Activated CD4-positive, alpha-beta T cell treated with anti-CD3 and anti-CD28 coated beads, Interleukin-2, Interleukin-4, amounts not matched to agents 100 ng/mL and 50 ng/mL, durations not matched to agents 16 hours and 8 hours (primary cell): ENCODE measurements at regions not wholly inside any gene's neighbourhood (a gene's known extent, or its start where the extent isn't known, plus 50 kb on each side); places are given as distances from the start of the nearest gene placed in this dataset.

Experiments used
- DNase-seq: peaks from one replicate; pipeline ENCODE4 v3.0.0-alpha.2; 2020; ENCODE audit warnings: low spot score

DNA sequence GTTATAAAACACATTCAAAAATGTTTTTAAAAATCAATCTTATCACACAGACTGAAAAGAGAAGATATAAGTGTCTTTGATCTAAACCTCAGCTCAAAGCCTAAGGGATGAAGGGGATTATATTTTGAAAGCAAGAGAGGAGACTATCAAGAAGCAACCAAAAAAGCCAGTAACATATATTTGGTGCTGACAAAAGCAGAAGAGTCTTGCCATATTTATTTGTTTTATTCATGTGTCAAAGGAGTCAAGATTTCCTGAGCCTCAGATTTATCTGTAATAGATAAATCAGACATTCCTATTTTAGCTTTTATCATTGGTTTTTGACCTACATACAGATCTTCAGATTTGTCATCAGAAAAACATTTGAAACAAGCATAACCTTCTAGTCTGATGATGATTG, 798.6 kb upstream of the PCDH9 start:
- DNase-seq, result no peak

DNA sequence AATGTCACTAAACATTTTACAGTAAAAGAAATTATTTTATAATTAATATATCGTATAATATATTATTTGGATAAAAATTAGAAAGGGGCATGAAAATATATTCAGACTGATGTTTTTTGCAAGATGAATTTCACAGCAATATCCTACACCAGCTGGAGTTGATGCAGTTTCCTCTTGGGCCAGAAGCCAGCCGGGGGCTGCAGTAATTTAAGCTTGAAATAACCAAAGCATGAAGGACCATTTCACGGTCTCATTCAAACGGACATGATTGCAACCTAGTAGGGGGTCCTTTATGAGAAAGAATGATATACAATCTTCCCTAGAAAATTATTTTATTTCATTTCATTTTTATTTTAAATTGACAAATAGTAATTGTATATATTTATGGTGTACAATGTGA, 797.2 kb upstream of the PCDH9 start:
- DNase-seq, result no peak

DNA sequence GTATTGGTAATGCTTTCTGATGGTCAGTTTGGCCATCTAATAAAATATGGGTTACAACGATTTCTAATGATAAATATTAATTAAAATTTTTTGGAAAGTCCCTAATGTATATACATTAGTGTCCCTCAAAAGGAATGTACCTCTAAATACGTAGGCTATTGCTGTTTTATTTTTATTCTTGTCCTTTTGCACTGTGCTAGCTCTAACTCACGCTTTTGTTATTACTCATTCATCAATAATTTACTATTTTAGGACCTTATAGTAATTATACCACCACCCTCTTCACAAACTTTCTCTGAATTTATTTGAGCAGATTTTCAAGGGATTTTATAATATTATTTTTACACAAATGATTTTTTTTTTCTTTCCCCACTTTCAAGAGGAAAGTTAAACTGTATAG, 795.9 kb upstream of the PCDH9 start:
- no peak for DNase-seq

DNA sequence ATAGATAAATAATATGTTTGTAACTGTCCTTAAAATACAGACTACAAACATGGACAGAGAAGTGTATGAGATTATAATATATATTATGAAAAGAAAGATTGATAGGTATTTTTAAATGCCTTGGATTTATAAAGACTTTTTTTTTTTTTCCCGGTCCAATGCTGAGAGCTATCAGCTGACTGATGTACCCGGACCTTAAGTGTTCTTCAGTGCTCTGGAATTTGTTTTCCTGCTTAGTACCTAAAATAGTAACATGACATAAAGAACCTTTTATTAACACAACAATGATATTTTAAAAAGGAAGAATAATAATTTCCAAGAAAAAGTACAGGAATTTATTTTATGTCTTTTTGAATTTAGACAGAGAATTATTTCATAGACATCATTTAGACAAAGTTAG, 795.5 kb upstream of the PCDH9 start:
- DNase-seq, result no peak

DNA sequence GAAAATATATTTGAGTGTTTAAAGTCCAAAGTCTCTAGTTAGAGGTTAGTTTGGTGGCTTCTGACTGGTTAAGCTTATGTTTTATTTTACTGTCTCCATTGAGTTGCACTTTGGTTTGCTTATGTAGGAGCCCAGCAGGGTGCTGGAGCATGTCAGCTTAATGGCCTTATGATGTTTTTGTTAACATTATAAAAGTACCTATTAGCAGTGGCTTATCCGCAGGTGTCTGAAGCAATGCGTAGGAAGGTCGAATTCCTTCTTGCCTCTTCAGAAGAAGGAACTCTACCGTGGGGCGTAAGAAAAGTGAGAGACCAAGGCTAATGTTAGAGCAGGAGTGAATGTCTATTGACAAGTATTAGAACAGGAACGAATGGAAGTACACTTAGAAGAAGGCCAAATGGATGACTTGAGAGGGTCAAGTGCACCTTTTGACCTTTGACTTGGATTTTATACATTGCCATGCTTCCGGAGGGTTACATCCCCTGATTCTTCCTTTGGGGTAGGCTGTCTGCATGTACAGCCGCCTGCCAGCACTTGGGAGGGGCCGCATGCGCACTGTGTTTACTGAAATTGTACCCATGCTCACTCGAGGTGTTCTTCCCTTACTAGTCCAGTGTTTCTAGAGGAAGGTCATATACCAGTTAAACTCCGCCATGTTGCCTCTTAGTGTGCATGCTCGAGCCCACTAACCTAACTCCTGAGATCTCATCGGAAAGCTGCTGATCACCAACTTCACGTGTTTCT, 793.9 kb upstream of the PCDH9 start:
- DNase-seq, result no peak

DNA sequence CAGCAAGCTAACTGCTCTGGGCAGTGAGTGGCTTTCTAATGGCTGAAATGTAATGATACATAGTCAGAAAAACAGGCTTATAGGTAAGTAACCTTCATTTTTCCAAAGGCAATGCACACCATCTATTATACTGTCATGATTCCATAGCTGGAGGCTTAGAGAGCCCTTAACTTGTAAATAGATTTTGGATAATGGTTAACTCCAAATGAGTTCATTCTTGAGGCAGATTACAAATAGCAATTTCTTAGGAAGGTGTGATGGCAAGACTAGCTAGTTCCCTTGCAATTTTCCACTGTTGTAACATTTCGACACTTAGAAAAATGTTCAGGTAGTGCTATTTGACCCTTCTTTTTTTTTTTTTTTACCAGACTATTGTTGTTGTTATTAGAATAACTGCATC, 789.8 kb upstream of the PCDH9 start:
- no peak for DNase-seq

DNA sequence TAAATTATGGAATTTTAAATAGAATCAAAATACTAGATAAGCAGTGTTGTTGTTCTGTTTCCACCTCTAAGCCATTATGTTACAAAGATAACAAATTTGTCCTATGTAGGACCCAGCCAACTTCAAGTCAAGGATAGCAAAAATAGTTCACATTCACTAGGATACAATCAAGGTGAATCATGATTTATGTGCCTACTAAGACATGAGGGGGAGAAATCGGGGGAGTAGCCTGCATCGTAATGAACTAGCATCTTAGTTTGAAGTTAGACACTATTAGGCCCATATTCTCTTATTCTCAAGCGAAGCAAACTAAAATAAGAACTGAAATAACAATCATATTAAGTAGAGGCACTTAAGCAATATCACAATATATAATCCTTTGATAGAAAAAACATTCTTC, 779.4 kb upstream of the PCDH9 start:
- DNase-seq, result no peak

DNA sequence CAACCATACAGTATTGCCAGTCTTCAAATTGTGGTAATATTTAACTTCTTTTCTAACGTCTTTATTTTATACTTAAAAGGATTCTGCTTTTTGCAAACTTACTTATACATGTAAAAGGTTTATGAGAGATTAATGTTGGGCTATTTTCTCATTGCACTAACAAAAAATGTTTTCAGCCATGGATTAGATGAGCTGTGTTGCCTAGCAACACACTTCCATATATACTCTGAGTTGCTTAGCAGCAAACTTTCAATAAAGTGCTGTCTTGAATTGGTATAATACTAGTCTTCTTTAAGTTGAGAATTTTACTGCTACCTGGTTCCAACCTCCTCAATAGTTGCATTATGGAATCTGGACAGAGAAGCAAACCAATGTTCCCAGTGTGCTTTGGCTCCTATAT, 777.4 kb upstream of the PCDH9 start:
- DNase-seq, result no peak

DNA sequence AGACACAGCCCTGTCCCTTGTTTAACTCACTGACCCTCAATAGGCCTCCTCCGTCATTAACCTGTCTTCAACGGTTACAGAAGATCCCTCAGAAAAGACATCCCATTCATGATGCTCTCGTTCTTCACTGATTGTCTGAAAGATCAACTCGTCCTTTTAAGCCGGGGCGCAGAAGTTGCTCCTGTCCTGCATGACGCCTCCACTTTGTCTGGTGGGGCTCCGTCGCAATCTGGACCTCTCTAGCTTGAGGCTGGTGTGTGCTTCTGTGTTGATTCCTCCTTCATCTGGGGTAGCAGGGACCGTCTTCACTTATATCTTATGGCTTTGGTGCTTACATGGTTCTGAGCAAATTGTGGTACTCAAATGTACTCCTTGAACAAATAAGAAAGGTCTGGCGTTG, 766.0 kb upstream of the PCDH9 start:
- DNase-seq, result no peak

DNA sequence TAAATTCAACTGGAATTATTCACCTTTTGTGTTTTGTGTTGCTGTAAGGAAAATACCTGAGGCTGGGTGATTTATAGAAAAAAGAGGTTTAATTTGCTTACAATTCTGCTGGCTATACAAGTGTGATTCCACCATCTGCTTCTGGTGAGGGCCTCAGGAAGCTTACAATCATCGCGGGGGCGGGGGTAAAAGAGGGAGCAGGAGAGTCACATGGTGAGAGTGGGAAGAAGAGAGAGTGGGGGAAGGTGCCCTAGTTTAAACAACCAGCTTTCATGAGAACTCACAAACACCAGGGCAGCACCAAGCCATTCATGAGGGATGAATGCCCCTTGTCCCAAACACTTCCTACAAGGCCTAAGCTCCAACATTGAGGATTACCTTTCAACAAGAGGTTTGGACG, 760.7 kb upstream of the PCDH9 start:
- no peak for DNase-seq

DNA sequence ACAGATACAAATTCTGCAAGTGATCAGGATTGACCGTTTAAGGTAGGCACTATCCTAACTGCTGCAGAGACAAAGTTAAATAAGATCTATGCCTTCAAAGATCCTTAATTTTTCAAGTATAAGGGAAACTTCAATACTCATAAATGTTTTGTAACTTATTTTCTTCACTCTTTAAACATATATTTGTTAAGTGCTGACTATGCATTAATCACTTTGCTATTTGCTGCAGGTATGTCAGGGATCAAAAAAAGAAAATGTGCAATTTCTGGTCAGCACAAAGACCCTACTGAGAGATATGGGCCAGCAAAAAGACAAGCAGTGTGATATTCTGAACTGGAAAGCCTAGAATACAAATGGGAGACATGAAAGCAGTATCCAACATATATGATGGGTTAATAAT, 756.1 kb upstream of the PCDH9 start:
- DNase-seq, result no peak

DNA sequence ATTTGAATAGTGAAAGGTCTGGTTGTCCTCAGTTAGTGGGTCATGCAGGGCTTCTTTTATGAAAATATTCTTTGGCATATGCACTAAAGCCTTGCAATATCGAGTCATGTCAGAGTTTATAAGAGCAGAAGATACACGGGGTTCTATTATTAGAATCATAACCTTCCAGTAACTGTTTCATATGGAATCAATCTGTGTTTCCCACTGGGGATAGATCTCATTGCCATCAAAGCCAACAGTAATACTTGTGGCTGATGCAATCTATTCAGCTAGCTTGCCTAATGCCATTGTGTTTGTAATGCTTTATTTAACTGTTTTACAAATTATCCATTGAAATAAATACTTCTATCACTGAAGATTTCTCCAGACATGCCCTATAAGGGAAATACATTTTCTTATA, 746.9 kb upstream of the PCDH9 start:
- DNase-seq, result no peak

DNA sequence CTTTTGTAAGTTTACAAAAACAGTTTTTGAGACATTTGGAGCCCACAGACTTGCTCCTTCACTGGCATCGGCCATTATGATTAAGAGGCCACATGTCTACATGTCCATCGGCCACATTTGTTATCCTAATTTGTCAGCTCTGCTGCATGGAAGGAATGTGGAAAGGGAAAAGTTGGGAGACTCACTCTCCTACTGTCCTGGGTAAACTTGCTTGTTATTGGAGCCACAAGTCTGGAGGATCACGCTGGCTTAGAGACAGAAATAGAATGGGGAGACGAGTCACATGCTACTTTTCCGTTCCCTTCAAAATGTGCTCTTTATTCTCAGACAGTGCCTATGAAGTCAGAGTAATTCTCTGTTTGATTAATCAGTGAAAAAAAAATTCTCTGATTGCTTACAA, 741.2 kb upstream of the PCDH9 start:
- DNase-seq, result no peak

DNA sequence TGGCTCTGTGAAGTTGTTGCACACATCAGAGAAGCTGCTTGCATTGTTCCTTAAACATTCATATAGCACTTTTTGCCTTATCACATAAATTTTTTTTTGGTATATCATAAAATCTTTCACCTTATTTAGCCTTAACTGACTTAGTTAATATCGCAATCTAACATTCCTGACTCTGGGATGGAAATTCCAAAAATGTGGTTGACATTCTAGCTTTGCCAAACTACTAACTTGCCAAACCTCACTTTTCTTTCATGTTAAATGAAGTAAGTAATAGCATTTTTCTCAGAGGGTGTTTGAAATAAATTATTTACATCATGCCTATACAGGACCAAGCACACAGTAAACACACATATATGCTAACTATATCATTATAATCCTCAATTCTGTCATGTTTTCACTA, 736.9 kb upstream of the PCDH9 start:
- DNase-seq, result no peak

DNA sequence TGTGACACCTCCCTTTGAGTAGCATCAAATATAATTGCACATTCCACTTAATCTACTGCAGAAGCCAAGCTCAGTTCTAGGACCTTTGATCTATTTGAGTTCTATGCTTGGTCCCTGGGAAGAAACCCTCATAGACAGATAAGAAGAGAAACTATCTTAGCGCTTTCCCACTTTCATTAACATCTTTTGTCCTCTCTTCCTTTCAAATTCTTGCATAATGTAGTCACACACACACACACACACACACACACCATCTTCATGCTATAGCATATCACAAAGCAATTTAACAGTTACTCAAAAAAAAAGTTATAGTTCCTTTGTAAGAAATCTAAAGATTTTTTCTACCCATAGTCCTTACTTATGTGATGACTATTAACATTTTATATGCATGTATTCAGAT, 735.9 kb upstream of the PCDH9 start:
- no peak for DNase-seq

DNA sequence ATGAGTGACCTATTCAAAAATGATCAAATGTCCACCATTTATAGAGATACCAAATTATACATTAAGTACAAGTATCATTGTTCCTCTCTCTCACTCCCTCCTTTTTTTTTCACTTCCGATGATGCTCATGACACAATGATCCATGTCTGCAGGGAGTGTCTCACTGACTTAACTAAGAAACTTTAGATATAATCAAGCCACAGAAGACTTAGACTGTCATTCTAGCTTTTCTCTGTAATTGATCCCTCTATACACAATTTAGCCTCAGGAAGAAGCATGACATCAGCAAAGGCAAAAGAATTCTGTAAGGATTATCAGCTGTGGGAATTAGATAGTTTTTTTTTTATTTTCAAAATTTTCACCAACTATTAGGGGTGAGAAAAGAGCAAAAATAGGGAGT, 734.9 kb upstream of the PCDH9 start:
- no peak for DNase-seq

DNA sequence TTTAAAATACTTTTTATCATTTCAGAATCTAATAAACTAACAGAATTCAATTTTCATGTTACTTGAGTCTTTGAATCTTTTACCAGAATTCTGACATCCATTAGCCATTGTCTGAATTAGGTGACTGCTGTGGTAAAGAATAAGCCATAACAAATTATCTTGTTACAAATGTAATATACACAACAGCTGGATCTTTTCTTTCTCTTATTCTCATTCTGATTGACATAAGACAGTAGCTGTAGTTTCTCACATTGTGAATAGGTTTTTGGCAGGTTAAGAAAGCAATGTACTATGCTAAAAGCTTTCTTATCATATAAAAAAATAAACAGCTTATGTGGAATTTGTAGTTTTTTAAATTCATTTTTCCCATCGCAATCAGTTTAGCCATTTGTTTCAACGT, 734.0 kb upstream of the PCDH9 start:
- DNase-seq, result no peak

DNA sequence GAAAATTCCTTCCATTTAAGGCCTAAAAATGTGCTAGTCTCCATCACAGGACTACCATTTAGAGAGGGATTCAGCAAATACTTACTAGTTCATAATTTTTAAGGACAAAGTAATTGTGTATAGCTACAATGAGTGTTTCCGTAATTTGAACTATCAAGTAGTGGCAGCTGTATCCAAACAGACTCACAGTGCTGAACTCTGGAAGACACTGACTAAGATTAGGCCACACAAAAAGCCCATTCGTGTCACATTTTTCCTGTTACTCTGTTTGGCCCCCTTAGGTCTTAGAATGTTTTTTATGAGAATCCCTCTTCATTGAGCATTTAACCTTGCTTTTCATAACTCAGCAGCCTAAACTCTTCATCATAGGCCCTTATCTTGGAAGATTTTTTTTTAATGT, 731.2 kb upstream of the PCDH9 start:
- no peak for DNase-seq

DNA sequence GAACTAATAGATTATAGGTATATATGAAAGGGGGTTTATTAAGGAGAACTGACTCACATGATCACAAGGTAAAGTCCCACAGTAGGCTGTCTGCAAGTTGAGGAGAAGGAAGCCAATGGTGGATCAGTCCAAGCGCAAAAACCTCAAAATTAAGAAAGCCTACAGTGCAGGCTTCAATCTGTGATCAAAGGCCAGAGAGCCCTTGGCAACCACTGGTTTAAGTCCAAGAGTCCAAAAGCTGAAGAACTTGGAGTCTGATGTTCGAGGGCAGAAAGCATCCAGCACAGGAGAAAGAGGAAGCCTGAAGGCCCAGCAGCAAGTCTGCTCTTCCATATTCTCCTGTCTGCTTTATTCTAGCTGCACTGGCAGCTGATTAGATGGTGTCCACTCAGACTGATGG, 721.3 kb upstream of the PCDH9 start:
- no peak for DNase-seq

DNA sequence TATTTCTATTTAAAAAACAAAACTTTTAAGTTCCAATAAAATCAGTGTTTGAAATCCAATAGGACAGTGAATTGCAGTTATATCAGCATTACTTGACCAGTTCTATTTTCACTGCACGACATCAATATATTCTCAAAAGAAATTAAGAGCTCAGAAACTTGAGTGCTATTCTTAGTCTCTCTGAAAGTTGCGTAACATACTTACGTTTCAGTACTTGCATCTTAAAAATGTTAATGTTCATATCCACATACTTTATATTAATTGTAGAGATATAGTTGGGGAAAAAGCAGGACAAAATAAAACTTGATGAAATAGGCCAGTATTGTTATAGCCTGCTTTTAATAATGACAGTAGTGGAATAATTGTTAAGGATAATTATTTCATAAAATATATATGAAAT, 720.5 kb upstream of the PCDH9 start:
- DNase-seq, result no peak

DNA sequence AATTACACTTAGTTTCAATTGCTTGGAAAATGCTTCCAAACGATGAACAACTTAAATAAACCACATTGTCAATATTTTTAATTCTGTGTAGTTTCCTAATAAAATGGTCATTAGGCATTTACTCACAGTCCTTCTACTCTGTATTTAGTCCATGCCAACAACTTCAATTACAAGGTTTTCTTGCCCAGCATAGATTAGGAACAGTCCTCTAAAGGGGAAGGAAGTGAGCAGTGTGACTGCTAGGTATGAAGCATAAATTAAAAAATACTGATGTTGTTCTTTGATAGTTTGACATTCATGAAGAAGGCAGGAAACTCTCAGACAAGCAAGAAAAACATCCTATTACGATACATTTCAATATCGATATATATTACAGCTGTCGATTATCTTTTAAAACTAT, 716.0 kb upstream of the PCDH9 start:
- DNase-seq, result no peak

DNA sequence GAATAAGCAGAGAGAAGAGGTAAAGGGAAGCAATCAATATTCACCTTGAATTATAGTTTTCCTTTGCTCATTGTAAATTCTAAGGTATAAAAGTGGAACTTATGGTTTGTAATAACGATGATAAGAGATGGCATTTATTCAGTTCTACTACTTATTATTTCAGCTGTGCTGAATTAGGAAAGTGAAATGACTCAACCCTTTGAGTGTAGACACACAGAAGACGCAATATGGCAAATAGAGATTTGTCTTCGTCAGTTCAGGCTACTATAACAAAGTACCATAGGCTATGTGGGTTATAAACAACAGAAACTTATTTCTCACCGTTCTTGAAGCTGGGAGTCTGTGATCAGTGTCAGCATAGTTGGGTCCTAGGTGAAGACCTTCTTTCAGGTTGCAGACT, 713.0 kb upstream of the PCDH9 start:
- no peak for DNase-seq

DNA sequence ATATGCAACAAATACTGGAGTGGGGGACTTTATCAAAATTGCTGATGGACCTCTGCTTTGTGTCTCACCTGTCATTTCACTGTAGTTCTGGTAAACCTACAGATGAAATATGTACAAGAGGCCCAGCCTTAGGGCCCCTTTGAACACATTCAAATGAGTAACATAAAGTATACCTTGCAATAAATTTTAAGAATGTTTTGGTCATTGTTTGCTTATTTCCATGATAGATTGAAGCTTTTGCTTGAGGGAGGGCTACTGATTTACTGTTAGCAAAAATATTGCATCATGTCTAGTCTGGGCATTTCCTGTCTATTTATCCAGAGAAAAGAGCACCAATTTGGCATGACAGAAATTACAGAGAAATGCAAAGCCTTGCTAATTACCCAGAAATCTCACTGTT, 705.5 kb upstream of the PCDH9 start:
- DNase-seq, result no peak

DNA sequence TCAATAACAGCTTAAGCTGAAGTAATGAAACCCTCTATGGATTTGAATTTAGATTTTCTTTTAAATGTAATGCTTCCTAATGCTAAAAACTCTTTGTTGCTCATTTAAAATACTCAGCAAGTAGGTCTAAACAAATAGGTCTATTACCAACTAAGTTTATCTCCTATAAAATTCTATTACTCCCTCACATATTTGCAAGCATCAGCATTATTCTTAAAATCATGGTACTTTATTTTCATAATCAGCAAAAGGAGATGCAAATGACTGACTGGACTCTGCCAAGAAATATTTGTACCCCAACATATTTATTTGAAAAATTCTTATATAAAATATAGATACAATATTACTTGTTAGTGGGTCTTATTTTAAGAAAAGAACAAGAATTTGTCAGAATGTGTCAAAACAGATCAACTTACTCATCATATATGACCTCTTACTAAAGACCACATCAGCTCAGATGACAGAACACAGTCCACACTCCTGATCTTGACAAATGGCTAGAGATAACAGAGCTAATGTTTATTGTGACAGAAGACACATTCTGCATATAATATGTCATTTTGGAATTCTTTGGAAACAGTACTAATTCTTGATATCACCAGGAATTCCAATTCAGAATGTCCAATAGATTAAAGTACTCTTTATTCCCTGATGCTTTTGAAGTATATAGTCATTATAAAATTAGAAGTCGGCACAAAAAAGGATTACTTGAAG, 704.6 kb upstream of the PCDH9 start:
- DNase-seq, result no peak
